Right lobe of liver (tissue), 4 donors: ENCODE measurements at regions not wholly inside any gene's neighbourhood (a gene's known extent, or its start where the extent isn't known, plus 50 kb on each side); places are given as distances from the start of the nearest gene placed in this dataset.

Experiments
- CTCF ChIP-seq, 4 donors: fragments of 200-600 bp in 3 of 4; fragments of 450-650 bp in 1 of 4; IDR thresholded peaks; one replicate each; pipeline versions ENCODE4 v1.5.1 to v1.8.0; 2016 to 2022; ENCODE audit warnings: antibody characterized with exemption in 4 of 4, mild to moderate bottlenecking in 2 of 4
- POLR2A ChIP-seq: fragments of 450-650 bp; IDR thresholded peaks from one replicate; pipeline ENCODE4 v1.6.1; 2017; ENCODE audit warnings: antibody characterized with exemption, mild to moderate bottlenecking
- donor health status: DM: no; HTN: no; CAD: no.
- donor health status: DM: no; HTN: no; CAD: no.
- donor health status: DM: no; HTN: yes; CAD: no.

- no peak for TF ChIP-seq CTCF (IDR thresholded peaks at IDR 0.05)
- TF ChIP-seq POLR2A: no peak
Observed at GRCh38 chr22:27627444-27627833, 174.1 kb downstream of the MN1 start.
